NCI-H748 treated with DMSO at 0.1 percent for 48 hours (cell line): ENCODE measurements at regions not wholly inside any gene's neighbourhood (a gene's known extent, or its start where the extent isn't known, plus 50 kb on each side); places are given as distances from the start of the nearest gene placed in this dataset.

Source experiments
- DNase-seq: peaks from one replicate; lab custom pipeline; 2025; lab: John Stamatoyannopoulos, UW

DNA sequence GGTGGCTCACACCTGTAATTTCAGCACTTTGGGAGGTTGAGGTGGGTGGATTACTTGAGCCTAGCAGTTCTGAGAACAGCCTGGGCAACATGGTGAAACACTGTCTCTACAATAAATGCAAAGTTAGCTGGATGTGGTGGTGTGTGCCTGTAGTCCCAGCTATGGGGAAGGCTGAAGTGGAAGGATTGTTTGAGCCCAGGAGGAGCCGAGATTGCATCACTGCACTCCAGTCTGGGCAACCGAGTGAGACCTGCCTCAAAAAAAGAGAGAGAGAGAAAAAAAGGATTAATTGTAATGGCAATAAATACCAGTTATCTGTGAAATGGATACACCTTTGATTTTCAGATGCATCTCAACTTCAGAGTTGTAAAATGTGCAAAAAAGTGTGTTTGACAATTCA is 58.8 kb downstream of the SPRY1 start:
- DNase-seq: no peak

DNA sequence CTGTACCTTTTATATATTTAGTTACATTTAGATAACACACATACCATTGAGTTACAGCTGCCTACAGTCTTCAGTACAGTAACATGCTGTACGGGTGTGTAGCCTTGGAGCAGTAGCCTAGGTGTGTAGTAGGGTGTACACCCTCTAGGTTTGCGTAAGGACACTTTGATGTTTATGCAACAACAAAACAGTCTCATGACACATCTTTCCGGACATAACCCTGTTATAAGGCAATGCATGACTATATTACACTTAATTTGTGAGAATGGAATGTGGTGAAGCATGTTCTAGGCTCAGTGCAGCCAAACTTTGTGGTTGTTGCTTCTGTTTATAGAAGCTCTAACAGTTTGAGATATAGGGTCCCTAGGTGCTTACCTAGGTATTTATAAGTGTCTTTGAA is 65.4 kb downstream of the SPRY1 start:
- DNase-seq: no peak

DNA sequence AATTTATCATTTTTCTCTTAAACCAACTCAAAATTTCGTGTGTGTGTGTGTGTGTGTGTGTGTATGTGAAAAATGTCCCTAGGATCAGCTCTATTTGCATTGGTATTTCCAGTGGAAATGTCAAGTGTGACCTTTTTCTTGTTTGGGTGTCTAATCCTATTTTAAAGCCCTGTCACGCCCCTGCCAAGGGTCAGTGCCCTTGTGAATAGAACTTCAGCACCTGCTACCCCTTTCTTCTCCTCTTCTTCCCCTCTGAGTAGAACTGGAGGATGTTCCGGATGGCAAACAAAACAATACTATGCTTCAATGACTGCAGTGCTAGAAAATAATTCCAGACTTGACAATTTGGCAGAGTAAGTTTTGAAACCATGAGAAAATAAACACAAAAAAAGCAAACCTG is 67.3 kb downstream of the SPRY1 start:
- no peak for DNase-seq

DNA sequence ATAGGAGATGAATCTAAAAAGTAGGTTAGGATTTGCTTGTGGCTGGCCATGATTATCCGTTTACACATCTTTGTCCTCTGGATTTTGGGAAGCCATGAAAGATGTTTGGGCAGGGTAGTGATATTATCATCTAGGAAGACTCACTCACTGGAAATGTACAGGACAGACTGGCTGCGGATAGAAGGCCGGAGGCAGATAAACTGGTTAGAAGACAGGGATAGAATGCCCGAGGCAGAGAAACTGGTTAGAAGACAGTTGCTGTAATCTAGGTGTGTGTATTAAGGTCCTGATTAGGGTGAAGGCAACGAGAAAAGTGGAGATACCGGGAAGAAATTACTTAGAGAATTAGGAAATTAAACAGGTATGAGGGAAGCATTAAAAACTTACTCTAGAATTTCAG is 68.8 kb downstream of the SPRY1 start:
- DNase-seq: no peak

DNA sequence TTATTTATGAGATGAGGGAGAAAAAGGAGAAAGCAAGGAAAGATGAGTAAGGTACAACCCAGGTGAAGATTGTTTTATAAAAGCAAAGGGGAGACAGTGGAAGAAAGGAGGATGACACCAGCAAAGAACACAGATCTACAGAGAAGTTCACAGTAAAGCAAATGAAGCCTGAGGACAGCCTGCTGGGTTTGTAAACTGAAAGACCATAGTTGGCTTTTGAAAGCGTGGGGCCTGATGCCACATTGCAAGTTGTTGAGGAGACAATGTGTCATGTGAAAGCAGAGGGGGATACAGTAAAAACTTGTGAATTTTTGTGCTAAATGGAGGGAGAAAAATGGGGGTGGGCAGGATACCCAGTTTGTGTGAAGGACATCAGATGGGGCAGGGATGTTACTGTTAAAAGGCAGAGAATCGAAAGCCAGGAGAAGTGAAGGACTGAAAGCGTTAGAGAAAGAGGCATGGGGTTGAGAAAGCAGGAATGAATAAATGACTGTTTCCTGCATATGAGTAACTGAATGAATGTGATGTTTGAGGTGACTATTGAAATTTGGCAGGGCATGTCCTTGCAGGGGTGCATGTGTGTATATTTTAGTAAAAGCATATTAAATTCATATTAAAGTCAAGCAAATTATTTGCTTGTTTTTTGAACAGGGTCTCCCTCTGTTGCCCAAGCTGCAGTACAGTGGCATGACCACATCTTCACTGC is 69.6 kb downstream of the SPRY1 start:
- no peak for DNase-seq

DNA sequence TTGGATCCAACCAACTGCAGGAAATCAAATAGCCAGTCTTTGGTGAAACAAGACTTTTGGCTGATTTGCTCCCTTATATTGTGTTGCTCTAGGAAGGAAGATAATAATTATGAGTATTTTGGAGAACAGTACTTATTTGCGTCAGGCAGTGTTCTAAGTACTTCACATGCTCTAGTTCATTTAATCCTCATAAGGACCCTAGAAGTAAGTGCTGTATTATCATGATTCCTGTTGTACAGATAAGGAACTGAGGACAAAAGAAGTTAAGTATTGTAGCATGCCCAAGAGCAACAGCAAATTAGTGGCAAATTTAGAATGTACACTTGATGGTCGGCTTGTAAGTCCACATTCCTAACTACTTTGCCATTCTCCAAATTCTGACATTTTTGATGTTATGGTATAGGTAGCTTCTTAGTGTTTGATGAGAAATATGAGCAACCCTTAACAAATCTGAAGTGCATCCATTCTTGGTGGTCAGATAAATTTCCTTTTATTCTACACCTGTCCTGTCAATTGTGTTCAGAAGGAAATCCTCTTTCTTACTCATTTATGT is 72.0 kb downstream of the SPRY1 start:
- DNase-seq: no peak

DNA sequence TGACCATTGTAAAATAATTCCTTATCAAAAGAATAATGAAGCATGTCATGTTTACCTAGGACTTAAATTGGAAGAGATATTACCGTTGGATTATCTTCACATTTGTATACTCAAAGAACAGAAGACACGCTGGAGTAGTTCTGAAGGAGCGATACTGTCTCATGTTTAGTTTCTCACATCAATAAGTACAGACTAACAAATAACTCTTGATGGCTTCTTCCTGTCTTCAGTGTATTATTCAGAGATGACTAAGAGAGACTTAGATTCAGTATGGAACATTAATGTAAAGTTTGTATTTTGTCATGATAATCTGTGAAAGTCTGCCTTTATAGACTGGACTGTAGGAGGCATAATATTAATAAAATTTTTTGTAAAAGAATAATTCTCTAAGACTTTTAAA is 72.7 kb downstream of the SPRY1 start:
- DNase-seq: no peak

DNA sequence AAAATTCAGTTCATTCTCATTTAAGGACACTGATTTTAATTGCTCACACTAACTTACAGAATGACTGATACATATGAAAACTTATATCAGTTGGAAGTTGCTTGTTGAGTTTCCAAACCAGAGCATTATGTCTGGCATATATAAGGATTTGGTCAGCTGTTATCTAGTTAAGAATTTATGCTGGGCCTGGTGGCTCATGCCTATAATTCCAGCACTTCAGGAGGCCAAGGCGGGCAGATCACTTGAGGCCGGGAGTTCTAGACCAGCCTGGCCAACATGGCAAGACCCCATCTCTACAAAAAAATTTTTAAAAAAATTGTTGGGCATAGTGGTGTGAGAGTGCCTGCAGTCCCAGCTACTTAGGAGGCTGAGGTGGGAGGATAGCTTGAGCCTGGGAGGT is 73.1 kb downstream of the SPRY1 start:
- no peak for DNase-seq

DNA sequence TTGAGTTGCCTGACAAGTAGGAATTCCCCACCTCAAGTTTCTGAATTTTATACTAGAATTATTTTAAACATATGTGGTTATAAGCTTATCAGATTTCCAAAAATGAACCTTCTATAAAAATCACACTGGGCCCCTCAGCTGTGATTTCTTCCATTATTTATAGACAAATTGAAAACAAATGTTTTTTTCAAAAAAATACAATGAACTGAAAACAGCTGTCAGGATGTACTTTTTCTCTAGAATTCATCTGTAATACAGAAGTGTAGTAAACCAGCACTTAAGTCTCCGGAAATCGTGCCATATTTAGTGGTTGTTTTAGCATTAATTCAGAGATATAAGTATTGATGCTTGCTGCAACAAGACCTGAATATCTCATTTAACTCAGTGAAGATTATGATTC is 74.0 kb downstream of the SPRY1 start:
- no peak for DNase-seq

DNA sequence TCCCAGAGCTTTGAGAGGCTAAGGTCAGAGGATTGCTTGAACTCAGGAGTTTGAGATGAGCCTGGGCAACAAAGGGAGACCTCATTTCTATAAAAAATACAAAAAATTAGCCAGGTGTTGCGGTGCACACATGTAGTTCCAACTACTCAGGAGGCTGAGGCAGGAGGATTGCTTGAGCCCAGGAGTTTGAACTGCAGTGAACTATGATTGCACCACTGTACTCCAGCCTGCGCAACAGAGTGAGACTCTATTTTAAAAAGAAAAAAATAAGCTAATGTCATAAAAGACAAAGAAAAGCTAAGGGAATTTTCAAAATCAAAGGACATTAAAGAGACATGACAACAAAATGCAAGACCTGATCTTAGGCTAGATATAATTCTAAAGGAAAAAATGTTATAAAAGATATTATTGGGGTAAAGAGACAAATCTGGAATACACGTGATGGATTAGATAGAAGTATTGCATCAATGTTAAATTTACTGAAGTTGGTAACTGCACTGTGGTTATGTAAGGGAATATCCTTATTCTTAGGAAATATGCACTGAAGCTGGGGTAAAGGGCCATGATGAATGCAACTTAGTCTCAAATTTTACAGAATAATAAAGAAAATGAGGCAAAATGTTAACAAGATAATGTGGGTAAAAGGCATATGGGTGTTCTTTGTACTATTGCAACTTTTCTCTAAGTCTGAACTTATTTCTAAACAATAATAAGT is 75.2 kb downstream of the SPRY1 start:
- no peak for DNase-seq

DNA sequence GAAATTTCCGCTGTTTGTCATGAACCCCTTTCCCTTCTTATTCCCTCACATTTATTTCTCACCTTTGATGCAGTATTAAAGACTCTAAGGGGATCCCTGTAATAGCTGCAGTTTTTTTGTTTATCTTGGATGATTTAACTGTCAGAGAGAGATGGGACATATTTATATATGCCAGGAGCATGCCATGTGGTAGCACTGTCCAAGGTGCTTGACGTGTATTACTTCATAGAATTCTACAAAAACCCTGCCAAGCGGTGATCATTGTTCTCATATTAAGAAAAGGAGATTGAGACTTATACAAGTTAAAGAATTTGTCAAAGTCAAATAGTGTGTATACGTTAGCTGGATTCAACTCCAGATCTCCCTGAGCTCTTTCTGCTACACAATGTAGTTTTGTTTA is 78.2 kb downstream of the SPRY1 start:
- DNase-seq: no peak

DNA sequence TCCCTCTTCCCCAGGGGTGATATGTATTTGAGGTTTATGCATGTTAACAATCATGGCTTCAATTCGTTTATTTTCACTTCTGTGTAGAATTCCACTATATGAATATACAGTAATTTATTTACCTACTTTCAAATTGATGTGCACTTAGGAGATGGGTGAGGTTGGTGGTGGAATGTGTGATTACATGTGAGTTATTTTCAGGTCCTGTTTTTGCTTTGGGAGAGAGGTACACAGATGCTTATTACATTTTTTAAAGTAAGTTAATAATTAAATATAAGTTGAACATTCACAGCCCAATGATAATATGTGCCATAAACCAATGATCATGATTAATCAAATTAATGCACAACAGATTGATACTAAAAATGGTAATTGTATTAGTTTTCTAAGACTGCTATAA is 79.5 kb downstream of the SPRY1 start:
- no peak for DNase-seq

DNA sequence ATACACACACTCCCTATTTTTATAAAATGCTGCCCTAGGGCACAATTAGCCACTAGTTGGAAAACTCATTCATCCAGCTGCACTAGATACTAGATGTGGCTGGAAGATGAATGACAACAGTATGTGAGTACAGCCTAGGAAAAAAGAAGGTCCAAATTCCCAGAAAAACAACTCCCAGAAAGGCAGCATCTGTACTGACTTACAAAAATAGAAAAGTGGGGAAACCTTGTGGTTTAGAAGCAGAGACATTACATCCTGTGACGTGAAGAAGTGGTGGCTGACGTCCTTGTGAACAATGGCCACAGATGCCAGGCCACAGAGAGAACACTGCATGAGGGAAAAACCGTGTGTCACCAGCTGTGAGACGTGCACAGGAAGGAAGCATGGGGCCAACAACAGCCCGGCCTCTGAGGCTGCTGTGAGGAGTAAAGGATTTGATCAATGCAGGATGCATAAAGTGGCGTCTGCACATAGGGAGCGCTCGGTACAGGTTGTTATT is 81.2 kb downstream of the SPRY1 start:
- no peak for DNase-seq

DNA sequence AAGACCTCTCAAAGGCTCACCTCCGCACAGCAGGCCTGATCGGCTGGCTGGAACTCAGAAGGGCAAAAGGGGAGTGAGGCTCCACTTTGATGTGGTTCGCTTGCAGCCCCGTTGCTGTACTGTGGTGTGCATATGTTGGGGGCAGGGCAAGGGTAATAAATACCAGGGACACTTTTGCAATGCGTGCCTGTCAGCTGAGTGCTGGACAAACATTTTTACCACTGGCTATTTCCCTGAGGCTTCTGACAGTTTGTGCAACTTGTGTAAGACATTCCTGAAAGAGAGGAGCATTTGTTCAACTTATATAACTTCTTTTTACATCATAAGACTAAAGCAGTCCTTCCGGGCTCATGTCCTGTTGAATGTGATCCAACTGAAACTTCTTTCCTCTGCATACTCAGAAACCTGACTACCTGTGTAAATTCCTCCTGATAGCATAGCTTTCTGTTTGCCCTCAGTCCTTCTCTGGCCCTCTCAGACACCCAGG is 82.3 kb downstream of the SPRY1 start:
- no peak for DNase-seq

DNA sequence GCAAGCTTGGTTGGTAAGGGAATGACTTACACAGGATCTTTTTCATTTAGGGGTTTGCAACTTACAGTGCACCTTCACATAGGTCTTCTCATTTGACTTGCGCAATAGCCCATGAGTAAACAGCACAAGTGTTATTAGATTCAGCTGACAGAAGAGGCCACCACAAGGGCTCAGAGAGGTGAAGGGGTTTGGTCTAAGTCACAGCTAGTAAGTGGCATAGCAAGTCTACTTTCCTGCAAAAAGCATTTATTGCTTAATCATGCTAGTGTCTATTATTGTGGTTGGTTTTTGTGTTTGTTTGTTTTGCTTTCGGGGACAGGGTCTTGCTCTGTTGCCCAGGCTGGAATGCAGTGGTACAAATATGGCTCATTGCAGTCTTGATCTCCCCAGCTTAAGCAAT is 83.3 kb downstream of the SPRY1 start:
- DNase-seq: no peak

DNA sequence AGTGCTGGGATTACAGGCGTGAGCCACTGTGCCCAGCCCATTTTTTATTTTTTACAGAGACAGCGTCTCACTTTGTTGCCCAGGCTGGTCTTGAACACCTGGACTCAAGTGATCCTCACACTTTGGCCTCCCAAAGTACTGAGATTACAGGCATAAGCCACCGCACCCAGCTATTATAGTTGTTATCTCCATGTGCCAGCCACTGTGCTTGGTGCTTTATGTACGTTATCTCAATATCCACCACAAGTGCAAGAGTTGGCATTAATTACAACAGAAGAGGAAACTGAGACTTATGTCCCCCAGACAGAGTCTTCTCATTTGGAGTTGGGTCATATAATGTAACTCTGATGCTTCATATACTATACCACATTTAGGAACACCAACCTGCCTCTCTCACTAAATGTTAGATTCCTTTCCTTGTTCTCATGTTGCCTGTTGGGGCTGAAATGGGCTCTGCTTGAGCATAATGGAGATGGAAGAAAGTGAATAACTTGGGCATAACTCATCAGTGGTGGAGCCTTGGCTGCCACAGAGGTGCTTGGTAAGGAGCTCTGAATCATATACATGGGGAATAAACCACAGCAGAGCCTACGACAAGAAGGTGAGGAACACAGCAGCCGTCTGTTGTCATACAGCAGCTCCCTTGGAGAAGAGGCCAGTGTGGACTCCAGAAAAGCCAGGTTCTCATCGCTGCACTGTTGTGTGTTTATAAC is 84.3 kb downstream of the SPRY1 start:
- DNase-seq: no peak

DNA sequence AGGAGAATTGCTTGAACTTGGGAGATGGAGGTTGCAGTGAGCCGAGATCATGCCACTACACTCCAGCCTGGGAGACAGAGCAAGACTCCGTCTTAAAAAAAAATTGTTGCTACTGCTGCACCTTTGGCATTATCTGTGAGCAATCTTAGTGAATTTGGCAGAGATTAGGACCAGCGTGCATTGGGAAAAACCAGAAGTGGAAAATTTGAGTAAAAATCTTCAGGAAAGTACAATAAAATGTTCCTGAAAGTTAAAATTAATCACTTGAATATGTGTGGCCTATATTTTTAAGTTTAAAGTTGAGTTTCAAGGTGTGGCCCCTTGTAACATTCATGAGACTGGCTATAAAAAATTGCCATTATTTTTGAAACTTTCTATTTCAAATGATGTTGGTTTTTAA is 85.1 kb downstream of the SPRY1 start:
- DNase-seq: no peak

DNA sequence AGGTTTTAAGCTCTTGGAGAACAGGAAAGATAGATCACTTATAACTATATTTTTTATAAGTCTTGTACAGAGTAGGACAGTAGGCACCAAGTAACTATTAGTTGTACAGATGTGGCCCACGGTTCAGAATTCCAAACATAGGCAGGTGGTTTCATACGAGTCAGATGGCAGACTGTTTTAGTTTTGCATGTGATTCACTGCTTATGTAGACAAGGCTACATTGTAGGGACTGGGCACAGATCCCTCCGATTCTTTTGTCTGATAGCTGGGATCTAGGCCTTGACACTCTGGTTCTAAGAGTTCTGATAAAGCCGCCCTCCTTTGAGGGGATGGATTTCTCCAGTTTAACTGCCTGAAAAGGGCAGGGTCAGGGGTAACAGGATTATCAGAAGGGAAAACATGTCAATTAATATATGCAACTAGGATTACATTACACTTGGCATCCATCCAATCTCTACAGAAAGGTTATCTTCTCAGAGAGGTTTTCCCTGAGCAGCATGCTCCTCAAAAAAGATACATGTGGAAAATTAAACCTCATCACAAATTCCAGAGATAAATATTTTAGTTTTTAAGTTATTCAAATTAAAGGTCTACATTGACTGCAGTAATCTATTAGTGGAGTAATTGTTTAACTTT is 87.8 kb downstream of the SPRY1 start:
- peak; percentile 12 for DNase-seq

DNA sequence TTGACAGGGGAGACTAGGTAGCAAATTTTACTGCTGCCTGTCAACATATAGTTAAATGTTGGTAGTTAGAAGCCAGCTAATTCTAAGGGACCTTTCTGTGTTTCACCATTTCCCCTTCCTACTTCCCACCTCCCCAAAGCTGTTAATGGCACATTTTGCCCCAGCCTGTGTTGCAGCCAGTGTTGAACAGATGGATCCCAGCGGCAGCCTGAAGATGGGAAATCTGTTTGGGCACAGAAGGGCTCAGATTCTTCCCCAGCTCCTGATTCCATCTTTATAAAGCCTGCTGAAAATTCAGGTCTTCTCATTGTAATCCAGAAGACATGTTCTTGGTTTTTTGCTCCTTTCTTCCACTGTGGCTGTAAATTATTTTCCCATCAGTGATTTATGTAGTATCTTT is 89.0 kb downstream of the SPRY1 start:
- no peak for DNase-seq

DNA sequence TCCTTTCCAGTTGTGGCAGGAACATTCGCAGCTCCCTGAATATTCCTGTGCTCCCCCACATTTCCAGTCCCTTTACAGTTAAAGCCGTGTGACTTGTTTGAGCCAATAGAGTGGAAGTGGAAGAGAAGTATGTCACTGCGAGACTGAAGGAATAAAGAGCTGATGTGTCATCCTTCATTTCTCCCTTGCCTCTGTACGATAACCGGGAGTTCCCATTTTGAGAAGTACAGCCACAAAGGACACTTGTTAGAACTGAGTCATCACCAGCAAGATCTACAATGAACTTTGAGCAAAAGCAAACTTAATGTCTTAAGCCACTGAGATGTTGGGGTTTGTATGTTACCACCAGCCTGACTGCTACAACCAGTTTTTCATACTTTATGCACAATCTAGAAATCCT is 92.3 kb downstream of the SPRY1 start:
- DNase-seq: no peak

DNA sequence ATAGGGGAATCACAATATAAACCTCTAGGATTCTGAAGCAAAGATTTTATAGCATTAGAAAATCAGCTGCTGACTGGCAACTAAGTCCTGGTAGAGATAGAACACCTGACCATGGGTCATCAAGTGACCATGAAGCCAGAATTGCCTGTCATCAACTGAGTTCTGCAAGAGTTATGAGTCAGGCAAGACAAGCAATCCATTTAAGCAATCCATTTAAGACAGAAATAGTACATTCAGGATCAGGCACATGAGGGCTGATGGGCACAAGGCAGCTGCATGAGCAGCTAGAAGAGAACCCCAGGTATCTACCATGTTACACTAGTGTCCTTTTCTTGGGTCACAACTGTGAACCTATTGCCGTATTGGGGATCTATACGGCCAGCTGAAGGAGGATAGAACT is 98.9 kb downstream of the SPRY1 start:
- no peak for DNase-seq

DNA sequence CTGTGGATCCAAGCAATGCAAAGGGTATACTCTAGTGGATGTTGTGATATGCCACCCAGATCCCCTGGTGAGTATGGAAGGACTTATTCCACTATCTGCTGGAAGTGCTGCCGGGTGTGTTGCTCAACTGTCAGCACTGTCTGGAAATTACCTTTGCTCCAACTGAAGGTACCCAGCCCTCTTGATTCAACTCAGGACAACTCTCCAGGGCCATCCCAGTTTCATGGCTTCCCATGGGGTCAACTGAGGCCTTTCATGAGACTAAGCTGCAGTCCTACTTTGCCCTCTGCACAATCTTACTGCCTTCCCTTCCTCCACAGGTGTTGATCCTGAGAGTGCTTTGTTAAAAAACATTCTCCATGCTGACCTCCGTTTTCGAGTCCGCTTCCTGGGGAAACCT is 99.8 kb downstream of the SPRY1 start:
- DNase-seq: no peak
